ENCODE measurements at regions not wholly inside any gene's neighbourhood (a gene's known extent, or its start where the extent isn't known, plus 50 kb on each side); places are given as distances from the start of the nearest gene placed in this dataset.

DNA sequence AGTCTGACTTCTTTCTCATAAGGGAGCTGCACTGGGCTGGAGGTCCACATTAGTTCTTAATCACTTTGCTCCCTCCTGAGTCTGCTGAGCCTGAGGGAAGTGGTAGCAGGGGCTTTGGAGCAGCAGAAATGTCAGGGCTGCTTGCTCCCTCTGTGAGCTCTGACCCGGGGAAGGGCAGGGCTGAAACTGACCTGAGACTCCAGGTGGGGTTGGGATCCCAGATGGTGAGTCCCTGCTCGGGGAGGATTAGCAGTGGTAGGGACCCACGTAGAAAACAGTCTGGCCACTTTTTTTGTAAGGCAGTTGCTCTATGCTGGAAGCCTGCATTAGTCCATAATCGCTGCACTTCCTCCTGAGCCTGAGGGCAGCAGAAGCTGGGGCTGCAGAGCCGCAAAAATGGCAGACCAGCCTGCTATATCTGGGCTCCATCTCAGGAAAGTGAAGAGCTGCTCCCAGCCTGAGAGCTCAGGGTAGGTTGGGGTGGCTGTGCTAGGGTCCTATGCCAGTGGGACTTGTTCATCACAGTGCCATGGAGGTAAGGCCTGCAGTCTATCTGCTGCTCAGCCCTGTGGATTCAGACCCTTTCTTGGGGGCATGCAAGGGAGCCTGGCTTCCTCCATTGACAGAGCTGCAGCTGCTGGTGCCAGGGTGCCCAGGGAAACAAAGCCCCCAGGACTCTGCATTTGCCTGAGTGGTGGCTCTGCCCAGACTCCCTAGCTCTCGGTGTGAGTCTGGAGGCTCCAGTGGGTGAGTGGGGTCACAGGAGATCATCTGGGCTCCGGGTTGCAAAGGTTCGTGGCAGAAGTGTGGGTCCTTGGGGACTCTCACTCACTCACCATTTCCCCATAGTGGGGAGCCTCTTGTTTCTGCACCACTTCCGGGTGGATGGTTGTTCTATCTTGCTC, 854.3 kb downstream of the LUZP2 start:
- no peak overlapping the region for H3K27ac ChIP-seq
- TF ChIP-seq, protein P1, sequence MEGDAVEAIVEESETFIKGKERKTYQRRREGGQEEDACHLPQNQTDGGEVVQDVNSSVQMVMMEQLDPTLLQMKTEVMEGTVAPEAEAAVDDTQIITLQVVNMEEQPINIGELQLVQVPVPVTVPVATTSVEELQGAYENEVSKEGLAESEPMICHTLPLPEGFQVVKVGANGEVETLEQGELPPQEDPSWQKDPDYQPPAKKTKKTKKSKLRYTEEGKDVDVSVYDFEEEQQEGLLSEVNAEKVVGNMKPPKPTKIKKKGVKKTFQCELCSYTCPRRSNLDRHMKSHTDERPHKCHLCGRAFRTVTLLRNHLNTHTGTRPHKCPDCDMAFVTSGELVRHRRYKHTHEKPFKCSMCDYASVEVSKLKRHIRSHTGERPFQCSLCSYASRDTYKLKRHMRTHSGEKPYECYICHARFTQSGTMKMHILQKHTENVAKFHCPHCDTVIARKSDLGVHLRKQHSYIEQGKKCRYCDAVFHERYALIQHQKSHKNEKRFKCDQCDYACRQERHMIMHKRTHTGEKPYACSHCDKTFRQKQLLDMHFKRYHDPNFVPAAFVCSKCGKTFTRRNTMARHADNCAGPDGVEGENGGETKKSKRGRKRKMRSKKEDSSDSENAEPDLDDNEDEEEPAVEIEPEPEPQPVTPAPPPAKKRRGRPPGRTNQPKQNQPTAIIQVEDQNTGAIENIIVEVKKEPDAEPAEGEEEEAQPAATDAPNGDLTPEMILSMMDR (conservative IDR thresholded peaks at IDR 0.05; ENCODE audit: low read depth) = no peak
- ChIA-PET POLR2A (ENCODE audit: low non-redundant PET) (no interaction called here), CTCF (no interaction called here)
- DNase-seq (ENCODE audit: low spot score) = no peak

DNA sequence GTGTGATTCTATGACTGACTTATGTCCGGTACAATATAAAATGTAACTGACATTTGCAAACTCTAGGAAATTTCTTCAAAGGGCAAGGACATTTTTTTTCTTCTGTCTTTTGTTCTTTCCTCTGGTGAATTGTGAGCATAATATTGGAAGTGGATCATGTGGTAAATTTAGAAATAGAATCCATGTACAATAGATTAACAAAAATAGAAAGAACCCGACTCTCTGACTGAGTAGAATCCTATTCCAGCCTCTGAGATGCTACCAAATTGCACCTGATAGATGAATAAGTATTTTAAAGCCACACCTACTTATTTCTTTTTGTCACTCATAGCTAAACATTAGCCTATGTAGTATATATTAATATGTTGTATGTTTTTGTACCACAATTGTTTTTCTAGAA, 860.3 kb downstream of the LUZP2 start:
- CTCF ChIA-PET = no interaction called here
- H3K27ac ChIP-seq = no peak overlapping the region
- TF ChIP-seq, protein P1 (conservative IDR thresholded peaks at IDR 0.05; ENCODE audit: low read depth) = no peak
- POLR2A ChIA-PET (ENCODE audit: low non-redundant PET) = no interaction called here
- no peak for DNase-seq (ENCODE audit: low spot score)

DNA sequence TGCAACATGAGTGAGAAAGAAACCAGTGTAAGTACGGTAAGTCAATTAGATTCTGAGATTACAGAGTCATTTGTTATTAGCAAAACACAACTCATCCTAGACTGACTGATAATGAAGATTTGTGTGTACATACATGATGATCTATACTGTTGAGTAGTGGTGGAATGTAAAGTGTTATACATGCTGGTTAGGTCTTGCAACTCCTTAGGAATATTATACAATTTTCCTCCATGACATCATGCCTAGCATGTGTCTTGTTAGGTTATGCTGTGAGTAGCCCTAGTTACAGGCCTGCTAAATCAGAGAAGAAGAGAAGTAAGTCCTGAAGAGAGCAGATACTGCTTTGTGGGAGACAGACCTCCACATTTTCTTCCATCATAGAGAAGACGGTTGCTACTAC, 880.6 kb downstream of the LUZP2 start:
- CTCF ChIA-PET = no interaction called here
- DNase-seq (ENCODE audit: low spot score) = no peak
- H3K27ac ChIP-seq = no peak overlapping the region
- TF ChIP-seq, protein P1 (conservative IDR thresholded peaks at IDR 0.05; ENCODE audit: low read depth) = no peak
- POLR2A ChIA-PET (ENCODE audit: low non-redundant PET) = no interaction called here

DNA sequence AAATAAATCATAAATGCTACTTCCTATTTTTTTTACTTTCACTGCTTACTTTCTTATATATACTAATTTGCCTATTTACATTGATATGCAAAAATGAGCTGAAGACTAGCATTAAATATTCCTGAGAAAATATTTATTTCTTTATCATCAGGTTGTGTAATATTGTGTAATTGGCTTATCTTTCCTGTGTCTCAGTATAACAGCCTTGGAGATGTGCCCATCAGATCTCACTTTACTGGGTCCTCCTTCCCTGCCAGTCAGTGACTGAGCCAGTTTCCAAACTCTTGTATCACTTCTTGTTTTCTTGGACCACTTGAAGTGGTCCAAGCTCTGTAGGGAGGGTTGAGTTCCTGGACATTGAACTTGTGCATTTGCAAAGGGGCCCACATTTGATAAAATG, 900.0 kb downstream of the LUZP2 start:
- H3K27ac ChIP-seq = no peak overlapping the region
- no peak for DNase-seq (ENCODE audit: low spot score)
- ChIA-PET CTCF (no interaction called here), POLR2A (ENCODE audit: low non-redundant PET) (no interaction called here)
- TF ChIP-seq, protein P1 (conservative IDR thresholded peaks at IDR 0.05; ENCODE audit: low read depth) = no peak

DNA sequence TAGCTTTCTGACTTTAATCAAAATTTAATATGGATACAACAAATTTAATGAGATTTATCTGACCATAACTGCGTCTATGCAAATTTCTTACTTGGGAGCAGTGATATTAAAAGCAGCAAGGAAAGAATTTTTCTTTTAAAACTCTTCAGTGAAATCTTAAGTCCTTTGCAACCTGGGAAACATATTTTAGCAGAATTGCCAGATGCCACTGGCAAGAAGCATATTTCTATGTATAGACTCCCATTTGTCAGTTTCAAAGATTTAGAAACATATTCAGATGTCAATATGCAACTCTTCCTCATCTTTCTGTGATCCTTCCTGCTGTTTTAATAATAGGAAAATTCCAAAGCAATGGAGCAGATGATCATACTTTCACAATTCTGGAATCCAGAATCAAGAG, 911.3 kb downstream of the LUZP2 start:
- no peak overlapping the region for H3K27ac ChIP-seq
- DNase-seq (ENCODE audit: low spot score) = no peak
- ChIA-PET POLR2A (ENCODE audit: low non-redundant PET) (no interaction called here), CTCF (interaction anchor here (0.7 kb wide), 1 partner anchor 594 kb away, joined by 4 read pairs; no protein-coding TSS in a partner anchor)
- TF ChIP-seq, protein P1 (conservative IDR thresholded peaks at IDR 0.05; ENCODE audit: low read depth) = no peak

DNA sequence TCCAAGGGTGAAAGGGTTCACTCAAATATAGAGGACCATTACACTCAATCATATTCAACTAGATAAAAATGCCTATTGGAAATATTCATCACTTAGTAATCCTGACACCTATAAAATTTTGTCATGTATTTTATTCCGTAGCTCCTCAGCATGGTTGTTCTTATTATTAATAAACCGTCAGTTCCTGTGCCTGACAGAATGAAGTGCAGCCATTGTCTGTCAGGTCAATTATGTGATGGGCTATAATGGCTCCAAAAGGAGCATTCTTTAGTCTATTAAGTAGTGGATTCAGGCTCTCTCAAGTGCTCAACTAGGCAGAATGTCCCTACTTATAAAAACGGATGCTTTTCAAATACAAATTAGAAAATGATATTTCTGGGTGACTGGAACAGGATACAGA, 916.1 kb upstream of the ANO3 start:
- TF ChIP-seq, protein P1 (conservative IDR thresholded peaks at IDR 0.05; ENCODE audit: low read depth) = no peak
- H3K27ac ChIP-seq = no peak overlapping the region
- ChIA-PET POLR2A (ENCODE audit: low non-redundant PET) (no interaction called here), CTCF (no interaction called here)
- DNase-seq (ENCODE audit: low spot score) = no peak

Data from RWPE1 (cell line).